ENCODE measurements at regions not wholly inside any gene's neighbourhood (a gene's known extent, or its start where the extent isn't known, plus 50 kb on each side); places are given as distances from the start of the nearest gene placed in this dataset.
A peak's percentile ranks its signal among the peaks of the same experiment; 100 is the strongest.

- peaks cover 48% of the 10 kb centered on the region for H3K4me1 Mint-ChIP-seq
- H3K4me3 Mint-ChIP-seq = no peak overlapping the region
- H3K9me3 Mint-ChIP-seq = no peaks in the 10 kb centered on the region
- peak overlapping the region; percentile 62 for H3K27ac Mint-ChIP-seq
- no peak for DNase-seq
- H3K36me3 Mint-ChIP-seq (ENCODE audit: low read depth) = peaks cover 9% of the 10 kb centered on the region
- intact Hi-C loops (cut with micrococcal nuclease) = no loop called here
- no peaks in the 10 kb centered on the region for H3K27me3 Mint-ChIP-seq
Measured at GRCh38 chr17:77426676-77427386, 286.1 kb downstream of the SEC14L1 start.

- DNase-seq = no peak
- intact Hi-C loops (cut with micrococcal nuclease) = no loop called here
- H3K36me3 Mint-ChIP-seq (ENCODE audit: low read depth) = peaks cover 12% of the 10 kb centered on the region
- no peak overlapping the region for H3K27ac Mint-ChIP-seq
- H3K9me3 Mint-ChIP-seq = no peaks in the 10 kb centered on the region
- no peak overlapping the region for H3K4me3 Mint-ChIP-seq
- H3K4me1 Mint-ChIP-seq = peaks cover 54% of the 10 kb centered on the region
- no peaks in the 10 kb centered on the region for H3K27me3 Mint-ChIP-seq
Measured at GRCh38 chr17:77427391-77427991, 286.7 kb downstream of the SEC14L1 start.

GRCh38 chr17:77428020-77428748, 287.4 kb downstream of the SEC14L1 start:
- DNase-seq = no peak
- H3K27ac Mint-ChIP-seq = no peak overlapping the region
- no peak overlapping the region for H3K4me3 Mint-ChIP-seq
- no peaks in the 10 kb centered on the region for H3K27me3 Mint-ChIP-seq
- H3K36me3 Mint-ChIP-seq (ENCODE audit: low read depth) = peaks cover 10% of the 10 kb centered on the region
- intact Hi-C loops (cut with micrococcal nuclease) = no loop called here
- H3K4me1 Mint-ChIP-seq = peaks cover 59% of the 10 kb centered on the region
- no peaks in the 10 kb centered on the region for H3K9me3 Mint-ChIP-seq

- Mint-ChIP-seq H3K4me3 (peak overlapping the region; percentile 24), H3K27ac (no peak overlapping the region)
Measured at GRCh38 chr17:77428749-77429368, 288.1 kb downstream of the SEC14L1 start.

GRCh38 chr17:77429369-77429968, 288.7 kb downstream of the SEC14L1 start:
- intact Hi-C loops (cut with micrococcal nuclease) = no loop called here
- Mint-ChIP-seq H3K9me3 (no peaks in the 10 kb centered on the region), H3K4me3 (peak overlapping the region; percentile 24), H3K36me3 (ENCODE audit: low read depth) (peaks cover 9% of the 10 kb centered on the region), H3K4me1 (peaks cover 67% of the 10 kb centered on the region), H3K27ac (no peak overlapping the region), H3K27me3 (no peaks in the 10 kb centered on the region)
- no peak for DNase-seq

More at GRCh38 chr17:77428749-77429368, 288.1 kb downstream of the SEC14L1 start:
- Mint-ChIP-seq H3K36me3 (ENCODE audit: low read depth) (peaks cover 9% of the 10 kb centered on the region), H3K27me3 (no peaks in the 10 kb centered on the region), H3K9me3 (no peaks in the 10 kb centered on the region), H3K4me1 (peaks cover 61% of the 10 kb centered on the region)
- intact Hi-C loops (cut with micrococcal nuclease) = no loop called here
- DNase-seq = no peak

- H3K4me1 Mint-ChIP-seq = peaks cover 72% of the 10 kb centered on the region
- H3K4me3 Mint-ChIP-seq = peak overlapping the region; percentile 35
- DNase-seq = peak; percentile 94
- no peaks in the 10 kb centered on the region for H3K9me3 Mint-ChIP-seq
- no peaks in the 10 kb centered on the region for H3K27me3 Mint-ChIP-seq
- H3K36me3 Mint-ChIP-seq (ENCODE audit: low read depth) = peaks cover 9% of the 10 kb centered on the region
- intact Hi-C loops (cut with micrococcal nuclease) = loop anchor here (1.0 to 5.0 kb wide), 4 partner anchors 11 to 99 kb away; no protein-coding TSS in a partner anchor
- H3K27ac Mint-ChIP-seq = peak overlapping the region; percentile 62
Measured at GRCh38 chr17:77429969-77430752, 289.4 kb downstream of the SEC14L1 start.

- H3K27me3 Mint-ChIP-seq = no peaks in the 10 kb centered on the region
- no peaks in the 10 kb centered on the region for H3K9me3 Mint-ChIP-seq
- H3K36me3 Mint-ChIP-seq (ENCODE audit: low read depth) = peaks cover 9% of the 10 kb centered on the region
- peak overlapping the region; percentile 84 for H3K4me3 Mint-ChIP-seq
- intact Hi-C loops (cut with micrococcal nuclease) = loop anchor here (5.0 kb wide), 1 partner anchor 40 kb away; no protein-coding TSS in a partner anchor
- no peak for DNase-seq
- peak overlapping the region; percentile 85 for H3K27ac Mint-ChIP-seq
- H3K4me1 Mint-ChIP-seq = peaks cover 75% of the 10 kb centered on the region
Measured at GRCh38 chr17:77432034-77432661, 291.4 kb downstream of the SEC14L1 start.

GRCh38 chr17:77432742-77433141, 292.0 kb downstream of the SEC14L1 start:
- H3K27me3 Mint-ChIP-seq = no peaks in the 10 kb centered on the region
- peaks cover 9% of the 10 kb centered on the region for H3K36me3 Mint-ChIP-seq (ENCODE audit: low read depth)
- H3K9me3 Mint-ChIP-seq = no peaks in the 10 kb centered on the region
- intact Hi-C loops (cut with micrococcal nuclease) = loop anchor here (5.0 kb wide), 1 partner anchor 40 kb away; no protein-coding TSS in a partner anchor
- peak; percentile 72 for DNase-seq
- peaks cover 78% of the 10 kb centered on the region for H3K4me1 Mint-ChIP-seq
- H3K4me3 Mint-ChIP-seq = peak overlapping the region; percentile 84
- H3K27ac Mint-ChIP-seq = peak overlapping the region; percentile 85

GRCh38 chr17:77433385-77434135, 292.8 kb downstream of the SEC14L1 start:
- peak; percentile 82 for DNase-seq
- Mint-ChIP-seq H3K27ac (peak overlapping the region; percentile 88), H3K36me3 (ENCODE audit: low read depth) (peaks cover 8% of the 10 kb centered on the region), H3K27me3 (no peaks in the 10 kb centered on the region), H3K4me3 (peak overlapping the region; percentile 84), H3K9me3 (no peaks in the 10 kb centered on the region), H3K4me1 (peaks cover 78% of the 10 kb centered on the region)
- intact Hi-C loops (cut with micrococcal nuclease) = loop anchor here (5.0 kb wide), 1 partner anchor 39 kb away; no protein-coding TSS in a partner anchor

GRCh38 chr17:77434136-77435114, 293.7 kb downstream of the SEC14L1 start:
- DNase-seq = peak; percentile 68
- intact Hi-C loops (cut with micrococcal nuclease) = loop anchor here (5.0 kb wide), 1 partner anchor 38 kb away; no protein-coding TSS in a partner anchor
- Mint-ChIP-seq H3K27ac (peak overlapping the region; percentile 88), H3K4me1 (peaks cover 80% of the 10 kb centered on the region), H3K9me3 (no peaks in the 10 kb centered on the region), H3K36me3 (ENCODE audit: low read depth) (peaks cover 8% of the 10 kb centered on the region), H3K27me3 (no peaks in the 10 kb centered on the region), H3K4me3 (peak overlapping the region; percentile 84)

Data from activated CD4-positive, alpha-beta T cell treated with anti-CD3 and anti-CD28 coated beads, Interleukin-2, amount 10 ng/mL, durations not matched to agents 24 days and 14 days (primary cell).